ENCODE measurements at regions not wholly inside any gene's neighbourhood (a gene's known extent, or its start where the extent isn't known, plus 50 kb on each side); places are given as distances from the start of the nearest gene placed in this dataset.

DNA sequence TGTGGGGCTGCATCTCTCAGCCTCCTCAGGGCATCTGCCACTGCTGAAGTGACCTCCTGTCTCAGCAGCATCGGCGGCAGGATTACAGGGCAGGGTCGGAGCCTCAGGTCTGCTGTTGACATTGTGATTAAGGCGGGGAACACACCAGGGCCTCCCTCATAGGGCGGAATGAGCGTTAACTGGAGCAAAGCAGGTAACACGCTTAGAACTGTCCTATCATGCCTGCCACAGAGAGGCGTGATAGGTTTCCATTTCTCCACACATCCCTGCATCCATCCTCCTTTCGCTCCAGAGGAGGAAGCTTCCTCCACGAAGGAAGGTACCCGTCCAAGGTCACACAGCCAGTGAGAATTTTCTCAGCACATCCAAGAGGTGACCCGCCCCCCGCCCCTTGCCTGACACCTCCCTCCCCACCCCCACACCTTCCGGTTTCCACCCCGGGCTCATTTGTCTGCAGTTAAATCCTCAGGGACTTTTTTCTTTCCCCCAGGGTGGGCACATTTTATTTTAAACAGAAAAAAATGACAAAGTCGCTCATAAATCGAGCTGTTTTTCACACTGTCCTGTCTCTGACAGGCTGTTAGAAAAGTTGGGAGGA lies 200.8 kb downstream of the TFAP2C start:
- DNase-seq (ENCODE audit: low read depth): no peak
- TF ChIP-seq, protein P1, sequence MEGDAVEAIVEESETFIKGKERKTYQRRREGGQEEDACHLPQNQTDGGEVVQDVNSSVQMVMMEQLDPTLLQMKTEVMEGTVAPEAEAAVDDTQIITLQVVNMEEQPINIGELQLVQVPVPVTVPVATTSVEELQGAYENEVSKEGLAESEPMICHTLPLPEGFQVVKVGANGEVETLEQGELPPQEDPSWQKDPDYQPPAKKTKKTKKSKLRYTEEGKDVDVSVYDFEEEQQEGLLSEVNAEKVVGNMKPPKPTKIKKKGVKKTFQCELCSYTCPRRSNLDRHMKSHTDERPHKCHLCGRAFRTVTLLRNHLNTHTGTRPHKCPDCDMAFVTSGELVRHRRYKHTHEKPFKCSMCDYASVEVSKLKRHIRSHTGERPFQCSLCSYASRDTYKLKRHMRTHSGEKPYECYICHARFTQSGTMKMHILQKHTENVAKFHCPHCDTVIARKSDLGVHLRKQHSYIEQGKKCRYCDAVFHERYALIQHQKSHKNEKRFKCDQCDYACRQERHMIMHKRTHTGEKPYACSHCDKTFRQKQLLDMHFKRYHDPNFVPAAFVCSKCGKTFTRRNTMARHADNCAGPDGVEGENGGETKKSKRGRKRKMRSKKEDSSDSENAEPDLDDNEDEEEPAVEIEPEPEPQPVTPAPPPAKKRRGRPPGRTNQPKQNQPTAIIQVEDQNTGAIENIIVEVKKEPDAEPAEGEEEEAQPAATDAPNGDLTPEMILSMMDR (IDR thresholded peaks at IDR 0.05; ENCODE audit: insufficient read depth, low read depth, low read length, missing control alignments): no peak
- H3K4me3 ChIP-seq (ENCODE audit: low read depth, low read length): no peak overlapping the region

DNA sequence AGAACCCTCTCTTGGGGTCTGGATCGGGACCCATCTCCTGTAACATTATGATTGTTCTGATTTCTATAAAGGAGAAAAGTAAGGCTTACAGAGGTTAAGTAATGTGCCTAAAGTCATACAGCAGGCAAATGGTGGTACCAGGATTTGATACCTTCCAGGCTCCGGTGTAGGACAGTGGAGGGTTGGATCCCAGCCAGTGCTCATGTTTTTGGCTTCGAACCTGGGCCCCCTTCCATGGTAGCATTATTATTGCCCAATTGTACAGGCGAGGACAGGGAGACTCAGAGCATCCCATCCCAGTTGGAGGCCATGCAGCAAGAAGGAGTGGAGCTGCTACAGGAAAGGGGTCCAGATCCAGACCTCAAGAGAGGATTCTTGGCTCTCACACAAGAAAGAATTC lies 202.7 kb downstream of the TFAP2C start:
- TF ChIP-seq, protein P1 (IDR thresholded peaks at IDR 0.05; ENCODE audit: insufficient read depth, low read depth, low read length, missing control alignments): no peak
- DNase-seq (ENCODE audit: low read depth): no peak
- no peak overlapping the region for H3K4me3 ChIP-seq (ENCODE audit: low read depth, low read length)

DNA sequence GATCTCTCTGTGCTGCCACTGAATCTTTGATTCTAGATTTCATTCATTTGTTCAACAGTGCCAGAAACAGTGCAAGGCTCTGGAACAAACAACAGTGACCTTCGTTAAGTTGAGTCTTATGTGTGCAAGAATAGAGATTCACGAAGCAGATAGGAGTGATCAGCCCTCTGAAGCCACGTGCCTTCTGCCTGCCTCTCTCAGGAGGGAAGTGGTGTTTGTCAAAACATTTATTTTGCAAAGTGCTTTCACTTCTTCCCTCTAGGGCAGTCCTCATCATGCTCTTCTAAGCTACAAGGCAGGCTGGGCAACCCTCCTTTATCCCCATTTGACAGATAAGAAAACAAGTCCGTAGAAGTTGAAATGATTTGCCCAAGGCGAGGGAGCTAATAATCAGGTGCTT lies 204.3 kb downstream of the TFAP2C start:
- TF ChIP-seq, protein P1 (IDR thresholded peaks at IDR 0.05; ENCODE audit: insufficient read depth, low read depth, low read length, missing control alignments): no peak
- no peak for DNase-seq (ENCODE audit: low read depth)
- H3K4me3 ChIP-seq (ENCODE audit: low read depth, low read length): no peak overlapping the region

DNA sequence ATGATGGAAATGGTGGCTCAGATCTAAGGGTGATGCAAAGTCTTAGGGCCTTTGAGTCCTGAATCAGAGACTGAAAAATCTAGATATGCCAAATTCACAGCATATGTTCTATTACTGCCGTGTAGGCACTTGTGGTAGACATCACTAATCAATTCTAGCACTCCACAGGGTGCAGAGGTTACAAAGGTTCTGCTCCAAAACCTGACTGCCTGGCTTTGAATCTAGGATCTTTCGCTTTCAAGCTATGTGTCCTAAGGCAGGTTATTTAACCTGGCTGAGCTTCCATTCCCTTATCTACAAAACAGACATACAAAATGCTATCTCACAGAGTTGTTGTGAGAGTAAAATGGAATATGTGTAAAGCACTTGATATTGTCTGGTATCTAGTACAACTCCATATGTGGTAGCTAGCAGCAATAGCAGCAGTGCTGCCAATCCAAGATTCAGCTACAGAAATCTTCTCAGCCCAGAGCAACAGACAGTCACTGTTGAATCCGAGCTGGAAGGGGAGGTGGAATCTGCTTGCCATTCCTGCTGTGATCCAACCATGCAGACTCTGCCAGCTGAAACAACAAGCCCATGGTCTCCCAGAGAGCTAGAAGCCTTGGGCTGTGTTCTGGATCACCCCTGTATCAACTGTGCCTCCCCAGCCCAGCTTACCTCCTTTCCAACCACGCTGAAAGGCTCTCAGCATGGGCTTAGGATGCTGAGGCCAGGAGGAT lies 206.9 kb downstream of the TFAP2C start:
- no peak for DNase-seq (ENCODE audit: low read depth)
- TF ChIP-seq, protein P1 (IDR thresholded peaks at IDR 0.05; ENCODE audit: insufficient read depth, low read depth, low read length, missing control alignments): no peak
- H3K4me3 ChIP-seq (ENCODE audit: low read depth, low read length): no peak overlapping the region

DNA sequence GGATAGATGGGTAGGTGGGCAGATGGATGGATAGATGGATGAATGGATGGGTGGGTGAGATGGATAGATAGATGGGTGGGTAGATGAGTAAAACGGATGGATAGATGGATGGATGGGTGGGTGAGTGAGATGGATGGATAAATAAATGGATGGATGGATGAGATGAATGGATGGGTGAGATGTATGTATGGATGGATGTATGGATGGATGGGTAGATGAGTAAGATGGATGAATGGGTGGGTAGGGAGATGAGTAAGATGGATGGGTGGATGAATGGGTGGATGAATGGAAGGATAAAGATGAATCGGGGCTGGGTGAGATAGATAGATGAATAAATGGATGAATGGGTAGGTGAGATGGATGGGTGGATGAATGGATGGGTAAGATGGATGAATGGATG lies 210.1 kb downstream of the TFAP2C start:
- no peak overlapping the region for H3K4me3 ChIP-seq (ENCODE audit: low read depth, low read length)
- TF ChIP-seq, protein P1 (IDR thresholded peaks at IDR 0.05; ENCODE audit: insufficient read depth, low read depth, low read length, missing control alignments): no peak
- DNase-seq (ENCODE audit: low read depth): no peak

DNA sequence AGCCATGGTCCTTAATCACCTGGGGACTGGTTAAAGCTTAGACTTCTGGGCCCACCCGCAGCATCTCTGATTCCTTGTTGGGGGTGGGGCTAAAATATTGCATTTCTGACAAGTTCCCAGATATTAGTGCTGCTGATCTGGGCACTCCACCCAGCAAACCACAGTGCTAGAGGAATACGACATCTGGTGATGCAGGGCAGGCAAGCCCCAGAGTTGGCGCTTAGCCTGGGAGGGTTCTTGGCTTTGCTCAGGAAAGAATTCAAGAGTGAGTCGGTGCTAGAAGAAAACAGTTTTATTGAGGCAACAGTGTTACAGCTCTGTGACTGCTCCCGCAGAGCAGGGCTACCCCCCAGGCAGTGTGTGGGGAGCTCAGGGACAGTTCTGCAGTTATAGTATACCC lies 210.7 kb downstream of the TFAP2C start:
- TF ChIP-seq, protein P1 (IDR thresholded peaks at IDR 0.05; ENCODE audit: insufficient read depth, low read depth, low read length, missing control alignments): no peak
- H3K4me3 ChIP-seq (ENCODE audit: low read depth, low read length): no peak overlapping the region
- DNase-seq (ENCODE audit: low read depth): no peak
